CD4-positive, alpha-beta T cell (primary cell): ENCODE measurements at regions not wholly inside any gene's neighbourhood (a gene's known extent, or its start where the extent isn't known, plus 50 kb on each side); places are given as distances from the start of the nearest gene placed in this dataset.
"Not testable (repeated sequence)": the region's sequence is repeated elsewhere in the genome, so short reads cannot be mapped to it uniquely, and the experiment has no call there.

Source experiments
- ATAC-seq: fragments of 200-7000 bp; cut with Tn5 transposase; one replicate; pipeline ENCODE4 v1.10.0; 2022; ENCODE audit warnings: mild to moderate bottlenecking; ENCODE audit not compliant: poor library complexity
- CTCF ChIA-PET: fragments of 350-600 bp; sonication (Branson Sonifier 250); formaldehyde crosslinking; loops from one replicate; lab custom pipeline; 2021; ENCODE audit warnings: antibody characterized with exemption, inconsistent platforms; lab: Charles Lee
- POLR2A ChIA-PET: fragments of 350-600 bp; sonication (Branson Sonifier 250); formaldehyde crosslinking; loops from one replicate; lab custom pipeline; 2021; ENCODE audit warnings: antibody characterized with exemption, inconsistent platforms; lab: Charles Lee
- DNase-seq, 14 experiments: peaks; one replicate each; pipeline ENCODE4 v3.0.0-alpha.2; 2013 to 2020; ENCODE audit warnings: mixed read lengths in 2 of 14
- H3K27ac ChIP-seq, 2 donors: one replicate each; pipeline versions ENCODE4 v1.5.1 to v1.7.0; 2013; ENCODE audit warnings: low read length in 2 of 2, low read depth in 1 of 2, mild to moderate bottlenecking in 1 of 2
- H3K27me3 ChIP-seq, 2 experiments: 1 replicate in 1 of 2; 2 replicates in 1 of 2; pipeline versions ENCODE4 v1.6.1 to v1.7.0; 2013; ENCODE audit warnings: low read length in 2 of 2, control low read depth in 1 of 2, mild to moderate bottlenecking in 1 of 2, moderate library complexity in 1 of 2; ENCODE audit not compliant: insufficient read depth in 2 of 2, control insufficient read depth in 1 of 2
- H3K36me3 ChIP-seq: one replicate; pipeline ENCODE4 v1.6.1; 2013; ENCODE audit warnings: low read length, control low read depth; ENCODE audit not compliant: insufficient read depth
- H3K4me1 ChIP-seq: one replicate; pipeline ENCODE4 v1.6.1; 2013; ENCODE audit warnings: low read length, control low read depth; ENCODE audit not compliant: insufficient read depth
- H3K4me3 ChIP-seq: one replicate; pipeline ENCODE4 v1.5.1; 2013; ENCODE audit warnings: mild to moderate bottlenecking, low read length, moderate library complexity
- H3K9me3 ChIP-seq, 2 experiments: 1 replicate in 1 of 2; 2 replicates in 1 of 2; pipeline versions ENCODE4 v1.6.1 to v1.7.0; 2013; ENCODE audit warnings: low read length in 2 of 2, mild to moderate bottlenecking in 2 of 2, control low read depth in 1 of 2, moderate library complexity in 1 of 2; ENCODE audit not compliant: control insufficient read depth in 1 of 2, insufficient read depth in 1 of 2
- H3K27ac Mint-ChIP-seq: one replicate; pipeline ENCODE4 v1.8.0; 2020; ENCODE audit warnings: mixed read lengths
- H3K27me3 Mint-ChIP-seq: one replicate; pipeline ENCODE4 v1.8.0; 2021; ENCODE audit warnings: mixed read lengths
- H3K36me3 Mint-ChIP-seq: one replicate; pipeline ENCODE4 v1.8.0; 2021; ENCODE audit warnings: low read depth, mixed read lengths
- H3K4me1 Mint-ChIP-seq: one replicate; pipeline ENCODE4 v1.8.0; 2021; ENCODE audit warnings: low read depth, mixed read lengths
- H3K4me3 Mint-ChIP-seq: one replicate; pipeline ENCODE4 v1.8.0; 2020; ENCODE audit warnings: mild to moderate bottlenecking, mixed read lengths
- H3K9me3 Mint-ChIP-seq: one replicate; pipeline ENCODE4 v1.8.0; 2020; ENCODE audit warnings: mixed read lengths
- CTCF ChIP-seq: fragments of 200-600 bp; IDR thresholded peaks from one replicate; pipeline ENCODE4 v1.8.0; 2022; ENCODE audit warnings: antibody characterized with exemption, mild to moderate bottlenecking
- intact Hi-C, 2 experiments: fragments of 100-400 bp; cut with DNase I in 1 of 2; cut with micrococcal nuclease in 1 of 2; formaldehyde crosslinking; loops; one replicate each; pipeline versions ENCODE4 v1.15.1 to v1.9.0; 2023 to 2025; cut with DNase I, micrococcal nuclease

- H3K4me3 ChIP-seq, H3K27me3 Mint-ChIP-seq, POLR2A ChIA-PET, H3K27ac ChIP-seq, CTCF ChIA-PET, ATAC-seq, H3K36me3 ChIP-seq, H3K4me1 ChIP-seq, H3K36me3 Mint-ChIP-seq, H3K4me1 Mint-ChIP-seq, H3K4me3 Mint-ChIP-seq, intact Hi-C loops, DNase-seq, H3K27me3 ChIP-seq, H3K27ac Mint-ChIP-seq: not testable (repeated sequence)
- H3K9me3 ChIP-seq: peaks cover 0 to 19% of the 10 kb centered on the region in 2 experiments
- H3K9me3 Mint-ChIP-seq: peaks cover 19% of the 10 kb centered on the region
Observed at GRCh38 chr3:75502769-75503756, 161.1 kb upstream of the FRG2C start.

- Mint-ChIP-seq H3K9me3 (peaks cover 21% of the 10 kb centered on the region), H3K27ac (no peak overlapping the region), H3K27me3 (no peaks in the 10 kb centered on the region), H3K4me3 (no peak overlapping the region), H3K36me3 (peaks cover 17% of the 10 kb centered on the region), H3K4me1 (no peaks in the 10 kb centered on the region)
- POLR2A ChIA-PET: no interaction called here
- Histone ChIP-seq H3K27ac (no peak overlapping the region), H3K4me1 (no peaks in the 10 kb centered on the region), H3K36me3 (no peaks in the 10 kb centered on the region), H3K9me3 (peaks cover 5 to 15% of the 10 kb centered on the region in 2 experiments), H3K4me3 (no peak overlapping the region), H3K27me3 (no peaks in the 10 kb centered on the region)
- ATAC-seq (no peak), DNase-seq (no peak)
- intact Hi-C loops: no loop called here
- TF ChIP-seq CTCF: no peak
- CTCF ChIA-PET: no interaction called here
Observed at GRCh38 chr3:75506603-75507002, 157.5 kb upstream of the FRG2C start.

- H3K27me3 ChIP-seq, intact Hi-C loops, DNase-seq, H3K27ac ChIP-seq, H3K27me3 Mint-ChIP-seq, H3K4me3 Mint-ChIP-seq, ATAC-seq, H3K4me1 Mint-ChIP-seq, H3K4me3 ChIP-seq, POLR2A ChIA-PET, H3K27ac Mint-ChIP-seq, CTCF ChIA-PET, H3K36me3 ChIP-seq, H3K4me1 ChIP-seq: not testable (repeated sequence)
- peaks cover 21% of the 10 kb centered on the region for H3K9me3 Mint-ChIP-seq
- H3K9me3 ChIP-seq: peaks cover 5 to 19% of the 10 kb centered on the region in 2 experiments
- peaks cover 17% of the 10 kb centered on the region for H3K36me3 Mint-ChIP-seq
Observed at GRCh38 chr3:75507956-75508355, 156.2 kb upstream of the FRG2C start.

GRCh38 chr3:75527657-75528056, 136.5 kb upstream of the FRG2C start:
- H3K27me3 ChIP-seq, H3K4me3 ChIP-seq, H3K36me3 ChIP-seq, H3K4me1 ChIP-seq, H3K27ac Mint-ChIP-seq, H3K4me3 Mint-ChIP-seq, H3K27me3 Mint-ChIP-seq, H3K27ac ChIP-seq, H3K9me3 ChIP-seq, H3K36me3 Mint-ChIP-seq, H3K9me3 Mint-ChIP-seq, POLR2A ChIA-PET, H3K4me1 Mint-ChIP-seq, ATAC-seq, DNase-seq, intact Hi-C loops, CTCF ChIA-PET: not testable (repeated sequence)

GRCh38 chr3:75552095-75552494, 112.0 kb upstream of the FRG2C start:
- H3K4me1 Mint-ChIP-seq, H3K27me3 ChIP-seq, H3K4me3 Mint-ChIP-seq, H3K36me3 ChIP-seq, POLR2A ChIA-PET, H3K27me3 Mint-ChIP-seq, ATAC-seq, H3K27ac ChIP-seq, H3K27ac Mint-ChIP-seq, H3K4me3 ChIP-seq, DNase-seq, CTCF ChIA-PET, H3K4me1 ChIP-seq, intact Hi-C loops: not testable (repeated sequence)
- Mint-ChIP-seq H3K36me3 (peaks cover 13% of the 10 kb centered on the region), H3K9me3 (peaks cover 13% of the 10 kb centered on the region)
- H3K9me3 ChIP-seq: peaks cover 0 to 10% of the 10 kb centered on the region in 2 experiments

- H3K4me1 ChIP-seq, H3K9me3 Mint-ChIP-seq, H3K36me3 ChIP-seq, H3K4me1 Mint-ChIP-seq, H3K4me3 ChIP-seq, H3K27ac ChIP-seq, CTCF ChIA-PET, ATAC-seq, H3K27me3 ChIP-seq, POLR2A ChIA-PET, H3K9me3 ChIP-seq, H3K27ac Mint-ChIP-seq, H3K4me3 Mint-ChIP-seq, H3K27me3 Mint-ChIP-seq, DNase-seq, H3K36me3 Mint-ChIP-seq, intact Hi-C loops: not testable (repeated sequence)
Observed at GRCh38 chr3:75564427-75564826, 99.7 kb upstream of the FRG2C start.
